ENCODE measurements at regions not wholly inside any gene's neighbourhood (a gene's known extent, or its start where the extent isn't known, plus 50 kb on each side); places are given as distances from the start of the nearest gene placed in this dataset.

GRCh38 chr2:7774481-7774880 lies 857.3 kb downstream of the RNF144A start:
- no peak for DNase-seq

GRCh38 chr2:7777668-7778067 lies 860.5 kb downstream of the RNF144A start:
- DNase-seq = no peak

GRCh38 chr2:7780321-7780720 lies 863.1 kb downstream of the RNF144A start:
- no peak for DNase-seq

GRCh38 chr2:7785700-7786099 lies 868.5 kb downstream of the RNF144A start:
- no peak for DNase-seq

GRCh38 chr2:7788736-7789135 lies 871.5 kb downstream of the RNF144A start:
- no peak for DNase-seq

GRCh38 chr2:7792031-7792651 lies 874.9 kb downstream of the RNF144A start:
- DNase-seq = no peak

- no peak for DNase-seq
Observed at GRCh38 chr2:7795778-7796563, 878.8 kb downstream of the RNF144A start.

GRCh38 chr2:7800031-7800430 lies 881.8 kb upstream of the ID2 start:
- no peak for DNase-seq

GRCh38 chr2:7801212-7801611 lies 880.6 kb upstream of the ID2 start:
- no peak for DNase-seq

- no peak for DNase-seq
Observed at GRCh38 chr2:7803515-7803914, 878.3 kb upstream of the ID2 start.

GRCh38 chr2:7809640-7810039 lies 872.2 kb upstream of the ID2 start:
- no peak for DNase-seq

- DNase-seq = no peak
Observed at GRCh38 chr2:7811073-7811472, 870.8 kb upstream of the ID2 start.

GRCh38 chr2:7812231-7812995 lies 869.4 kb upstream of the ID2 start:
- no peak for DNase-seq

GRCh38 chr2:7813541-7814292 lies 868.1 kb upstream of the ID2 start:
- DNase-seq = no peak

- no peak for DNase-seq
Observed at GRCh38 chr2:7815726-7816125, 866.1 kb upstream of the ID2 start.

GRCh38 chr2:7816233-7816632 lies 865.6 kb upstream of the ID2 start:
- no peak for DNase-seq

- DNase-seq = no peak
Observed at GRCh38 chr2:7816944-7817343, 864.9 kb upstream of the ID2 start.

GRCh38 chr2:7819316-7819715 lies 862.5 kb upstream of the ID2 start:
- no peak for DNase-seq

GRCh38 chr2:7819850-7820249 lies 862.0 kb upstream of the ID2 start:
- DNase-seq = no peak

- DNase-seq = no peak
Observed at GRCh38 chr2:7824211-7824610, 857.6 kb upstream of the ID2 start.

- DNase-seq = no peak
Observed at GRCh38 chr2:7825591-7826312, 856.1 kb upstream of the ID2 start.

- DNase-seq = no peak
Observed at GRCh38 chr2:7826656-7827055, 855.2 kb upstream of the ID2 start.

GRCh38 chr2:7829241-7829640 lies 852.6 kb upstream of the ID2 start:
- DNase-seq = no peak

Data from CD4-positive, alpha-beta T cell treated with Interleukin-10 for 1 hour (primary cell).